Globus pallidus (tissue), 1 donor: ENCODE measurements at regions not wholly inside any gene's neighbourhood (a gene's known extent, or its start where the extent isn't known, plus 50 kb on each side); places are given as distances from the start of the nearest gene placed in this dataset.

ENCODE experiments used
- DNase-seq: peaks from one replicate; pipeline ENCODE4 v3.0.0-alpha.2; 2015; ENCODE audit warnings: low spot score

GRCh38 chr4:163967710-163968109, 473.2 kb downstream of the TMA16 start:
- no peak for DNase-seq

GRCh38 chr4:163969291-163969690, 474.8 kb downstream of the TMA16 start:
- no peak for DNase-seq

- no peak for DNase-seq
Observed at GRCh38 chr4:163976588-163976987, 482.1 kb downstream of the TMA16 start.

- DNase-seq = no peak
Observed at GRCh38 chr4:163988391-163988790, 493.9 kb downstream of the TMA16 start.

- no peak for DNase-seq
Observed at GRCh38 chr4:163988865-163989264, 494.4 kb downstream of the TMA16 start.

GRCh38 chr4:163991298-163991865, 496.9 kb downstream of the TMA16 start:
- DNase-seq = no peak

- DNase-seq = no peak
Observed at GRCh38 chr4:164009435-164009834, 514.9 kb downstream of the TMA16 start.

GRCh38 chr4:164011791-164012190, 517.3 kb downstream of the TMA16 start:
- DNase-seq = no peak

- DNase-seq = peak; percentile 16
Observed at GRCh38 chr4:164012396-164013027, 518.0 kb downstream of the TMA16 start.

GRCh38 chr4:164021947-164022346, 527.5 kb downstream of the TMA16 start:
- no peak for DNase-seq

- no peak for DNase-seq
Observed at GRCh38 chr4:164023214-164023613, 528.7 kb downstream of the TMA16 start.

- DNase-seq = no peak
Observed at GRCh38 chr4:164027805-164028204, 533.3 kb downstream of the TMA16 start.

- DNase-seq = no peak
Observed at GRCh38 chr4:164039482-164039881, 545.0 kb downstream of the TMA16 start.

- DNase-seq = no peak
Observed at GRCh38 chr4:164056426-164057142, 562.1 kb downstream of the TMA16 start.

GRCh38 chr4:164058776-164059445, 564.4 kb downstream of the TMA16 start:
- DNase-seq = peak; percentile 42

- no peak for DNase-seq
Observed at GRCh38 chr4:164060456-164060855, 566.0 kb downstream of the TMA16 start.

- no peak for DNase-seq
Observed at GRCh38 chr4:164068392-164068791, 573.9 kb downstream of the TMA16 start.

GRCh38 chr4:164070625-164071024, 576.1 kb downstream of the TMA16 start:
- DNase-seq = no peak

- no peak for DNase-seq
Observed at GRCh38 chr4:164081371-164081770, 586.9 kb downstream of the TMA16 start.

GRCh38 chr4:164081801-164082200, 587.3 kb downstream of the TMA16 start:
- DNase-seq = no peak

GRCh38 chr4:164087733-164088132, 593.2 kb downstream of the TMA16 start:
- no peak for DNase-seq

GRCh38 chr4:164095313-164096110, 601.0 kb downstream of the TMA16 start:
- DNase-seq = no peak
